HG03060 (cell line): ENCODE measurements at regions not wholly inside any gene's neighbourhood (a gene's known extent, or its start where the extent isn't known, plus 50 kb on each side); places are given as distances from the start of the nearest gene placed in this dataset.
"Not testable (repeated sequence)": the region's sequence is repeated elsewhere in the genome, so short reads cannot be mapped to it uniquely, and the experiment has no call there.

Experiments
- ATAC-seq: cut with Tn5 transposase; IDR thresholded peaks from one replicate; pipeline ENCODE4 v1.9.1; 2021; ENCODE audit warnings: low read depth, moderate number of reproducible peaks; ENCODE audit not compliant: unreplicated experiment

DNA sequence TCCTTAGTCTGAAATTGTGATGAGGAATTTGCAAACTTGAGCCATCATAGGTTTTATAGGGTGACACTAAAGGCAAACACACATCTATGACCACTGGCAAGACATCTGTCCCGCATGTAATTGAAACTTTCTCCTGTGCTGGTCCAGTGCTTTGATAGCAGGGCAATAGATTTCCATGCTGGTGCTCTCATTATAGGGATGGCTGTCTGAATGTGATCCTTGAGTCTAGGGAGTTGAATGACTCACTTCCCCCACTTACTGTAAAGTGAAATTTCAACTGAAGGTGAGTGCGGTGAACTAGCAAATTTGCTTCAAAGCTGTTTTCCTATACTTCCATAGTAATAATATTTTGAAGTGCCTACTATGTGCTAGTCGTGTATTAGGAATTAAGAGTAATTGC, 1630.0 kb downstream of the STIM2 start:
- no peak for ATAC-seq

DNA sequence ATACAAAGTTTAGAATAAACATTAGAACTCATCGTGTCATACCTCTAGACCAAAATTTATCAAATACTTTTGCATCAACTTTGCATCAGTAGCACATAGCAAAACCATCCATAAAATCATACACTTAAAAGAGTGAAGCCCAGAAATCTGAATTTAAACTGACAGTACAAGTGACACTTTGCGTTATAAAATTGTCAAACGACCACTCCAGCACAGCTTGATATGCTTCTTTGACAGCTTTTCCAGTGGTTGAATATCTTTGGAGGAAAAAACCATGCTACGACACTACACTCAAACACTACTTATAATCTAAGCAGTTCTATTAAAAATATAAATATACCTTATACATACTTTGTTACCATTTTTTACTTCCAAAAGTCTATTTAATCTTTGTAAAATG, 1644.4 kb downstream of the STIM2 start:
- ATAC-seq = no peak

DNA sequence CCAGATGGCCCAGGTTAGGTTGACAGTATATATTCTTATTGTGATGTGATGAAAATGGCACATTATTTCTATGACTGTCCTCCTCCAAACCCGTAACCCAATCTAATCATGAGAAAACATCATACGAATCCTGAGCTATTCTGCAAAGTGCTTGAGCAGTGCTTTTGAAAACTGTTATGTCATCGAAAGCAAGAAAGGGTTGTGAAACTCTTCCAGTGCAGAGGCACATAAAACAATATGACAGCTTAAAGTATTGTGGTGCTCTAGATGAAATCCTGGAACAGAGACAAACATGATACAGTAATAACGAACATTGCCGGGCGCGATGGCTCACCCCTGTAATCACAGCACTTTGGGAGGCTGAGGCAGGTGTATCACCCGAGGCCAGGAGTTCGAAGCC, 1648.0 kb downstream of the STIM2 start:
- ATAC-seq = no peak

DNA sequence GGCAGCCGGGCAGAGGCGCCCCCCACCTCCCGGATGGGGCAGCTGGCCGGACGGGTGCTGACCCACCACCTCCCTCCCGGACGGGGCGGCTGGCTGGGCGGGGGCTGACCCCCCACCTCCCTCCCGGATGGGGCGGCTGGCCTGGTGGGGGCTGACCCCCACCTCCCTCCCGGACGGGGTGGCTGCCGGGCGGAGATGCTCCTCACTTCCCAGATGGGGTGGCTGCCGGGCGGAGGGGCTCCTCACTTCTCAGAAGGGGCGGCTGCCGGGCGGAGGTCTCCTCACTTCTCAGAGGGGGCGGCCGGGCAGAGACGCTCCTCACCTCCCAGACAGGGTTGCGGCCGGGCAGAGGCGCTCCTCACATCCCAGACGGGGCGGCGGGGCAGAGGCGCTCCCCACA, 1654.1 kb downstream of the STIM2 start:
- not testable (repeated sequence) for ATAC-seq

DNA sequence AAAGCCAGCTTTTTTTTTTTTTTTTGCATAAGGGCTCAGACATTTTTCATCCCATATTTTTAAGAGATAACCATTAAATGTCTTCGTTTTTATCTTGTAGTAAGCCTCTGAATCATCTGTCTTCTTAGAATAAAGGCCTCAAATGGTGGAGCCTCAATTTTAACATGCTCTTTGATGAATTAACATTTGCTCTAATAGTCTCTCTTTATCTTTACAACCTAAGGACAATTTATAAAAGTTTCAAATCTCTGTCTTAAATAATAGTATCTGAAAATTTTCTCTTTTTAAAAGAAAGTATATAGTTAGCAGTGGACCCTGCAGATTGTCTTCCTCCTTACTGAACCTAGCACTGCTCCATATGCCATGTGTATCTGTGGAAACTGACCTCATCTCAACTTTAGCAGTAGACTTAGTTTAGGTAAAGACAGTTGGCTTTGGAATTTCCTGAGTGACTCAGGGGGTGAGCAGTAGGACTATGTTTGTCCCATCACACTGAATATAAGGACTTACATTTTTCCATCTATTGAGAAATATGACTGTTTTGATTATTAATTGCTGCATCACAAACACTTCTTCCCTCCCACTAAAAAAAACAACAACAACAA, 1658.0 kb downstream of the STIM2 start:
- no peak for ATAC-seq

DNA sequence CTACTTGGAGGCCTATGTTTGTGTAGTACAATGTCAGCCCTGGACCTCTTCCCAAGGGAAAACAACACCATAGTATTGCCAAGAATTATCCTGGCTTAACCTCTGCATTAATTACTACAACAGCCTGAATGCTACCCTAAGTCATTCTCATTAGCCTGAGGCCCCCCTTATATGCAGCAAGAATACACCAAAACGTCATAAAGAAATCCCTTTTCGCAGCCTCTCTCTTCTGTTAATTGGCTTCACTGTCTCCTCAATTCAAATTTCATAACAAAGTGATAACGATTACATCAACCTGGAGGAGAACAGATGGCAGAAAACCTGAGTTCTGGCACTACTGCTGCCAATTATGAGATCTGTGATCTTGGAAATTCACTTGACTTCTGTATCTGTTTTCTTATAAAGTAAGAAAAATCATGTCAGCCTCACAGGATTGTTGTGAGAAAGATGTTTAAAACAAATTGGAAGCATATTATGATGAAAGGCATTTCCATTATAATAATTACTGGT, 1663.1 kb downstream of the STIM2 start:
- no peak for ATAC-seq

DNA sequence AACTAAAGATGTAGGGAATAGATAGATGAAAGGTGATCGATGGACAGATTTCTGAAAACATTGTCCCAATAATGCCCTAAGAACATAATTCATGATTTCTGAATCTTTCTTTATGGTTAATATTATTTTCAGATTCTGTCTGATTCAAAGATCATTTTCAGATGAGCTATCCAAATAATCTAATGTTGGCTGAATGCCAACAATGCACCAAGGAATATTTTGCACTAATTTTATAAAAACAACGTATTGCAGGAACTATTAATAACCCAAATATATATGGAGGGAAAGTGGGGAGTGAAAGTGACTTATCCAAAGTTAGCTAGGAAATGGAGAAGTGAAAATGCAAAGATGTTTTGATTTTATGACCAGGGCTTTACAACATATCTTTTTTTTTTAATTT, 1675.5 kb downstream of the STIM2 start:
- ATAC-seq = no peak

DNA sequence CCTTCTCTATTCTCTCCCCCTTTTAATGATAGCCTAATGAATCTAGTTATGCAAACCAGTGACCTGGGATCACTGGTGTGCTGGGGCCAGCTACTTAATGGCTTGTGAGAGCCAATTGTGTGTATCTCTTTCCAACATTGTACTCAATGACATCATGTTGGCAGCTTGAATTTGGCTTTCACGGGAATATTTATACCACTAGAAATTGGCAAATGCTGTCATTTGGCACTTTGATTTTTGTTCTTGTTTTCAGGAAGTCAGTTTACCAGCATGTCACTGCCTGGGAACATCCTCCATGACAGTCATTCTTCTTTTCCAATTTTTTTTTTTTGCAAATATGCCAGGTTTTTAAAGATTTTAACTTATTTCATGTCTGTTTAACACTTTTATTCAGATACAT, 1685.3 kb downstream of the STIM2 start:
- no peak for ATAC-seq

DNA sequence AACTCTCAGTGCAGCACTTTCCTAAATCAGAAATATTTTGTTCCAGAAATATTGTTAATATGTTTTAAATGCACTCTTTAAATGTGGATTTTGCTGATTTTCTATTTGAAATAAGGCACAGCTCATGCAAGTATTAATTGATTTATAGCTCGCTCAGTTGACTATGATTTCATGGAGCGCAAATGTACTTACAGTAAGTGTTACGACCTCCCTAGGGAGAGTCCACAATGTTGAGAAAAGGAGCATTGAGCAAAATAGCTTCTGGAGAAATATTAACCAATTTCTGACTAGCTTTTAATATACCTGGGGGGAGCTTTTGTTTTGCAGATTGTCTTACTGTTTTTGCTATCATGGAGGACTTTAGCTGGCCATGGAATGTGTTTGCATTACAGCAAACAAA, 1687.5 kb downstream of the STIM2 start:
- no peak for ATAC-seq

DNA sequence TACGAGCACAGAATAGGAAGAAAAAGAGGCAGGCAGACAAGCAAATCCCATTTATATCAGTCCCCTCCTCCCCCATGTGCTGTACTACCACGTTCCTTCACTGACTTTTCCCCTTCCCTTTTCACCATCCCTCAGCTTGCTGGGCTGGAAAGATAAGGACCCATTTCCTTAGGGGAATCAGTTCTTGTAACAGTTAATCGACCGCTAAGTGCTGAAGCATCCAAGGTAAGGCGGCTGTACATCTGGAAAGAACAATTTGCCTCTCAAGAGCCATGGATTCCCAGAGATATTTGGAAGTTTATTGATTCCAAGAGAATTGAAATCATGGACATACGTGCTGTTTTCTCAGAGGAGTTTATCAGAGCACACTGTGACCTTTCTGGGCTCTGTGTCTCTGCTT, 1688.0 kb downstream of the STIM2 start:
- ATAC-seq = no peak

DNA sequence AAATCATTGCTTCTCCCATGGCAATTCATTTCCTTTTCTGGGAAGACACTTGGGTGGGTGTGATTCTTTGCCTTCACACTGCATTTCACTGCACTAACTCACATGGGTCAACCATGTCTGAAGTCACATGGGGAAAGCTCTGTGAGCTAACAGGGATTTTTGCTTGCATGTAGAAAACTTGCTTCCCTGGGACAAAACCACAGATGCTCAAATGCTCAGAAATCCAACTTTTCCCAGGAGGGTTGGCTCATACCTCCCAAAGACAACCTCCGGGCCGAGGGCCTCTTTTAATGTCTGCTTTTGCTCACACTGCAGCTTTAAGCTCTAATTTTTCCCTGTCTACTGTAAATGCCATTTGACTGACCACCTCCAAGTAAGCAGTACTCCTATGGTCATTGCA, 1695.2 kb downstream of the STIM2 start:
- no peak for ATAC-seq

DNA sequence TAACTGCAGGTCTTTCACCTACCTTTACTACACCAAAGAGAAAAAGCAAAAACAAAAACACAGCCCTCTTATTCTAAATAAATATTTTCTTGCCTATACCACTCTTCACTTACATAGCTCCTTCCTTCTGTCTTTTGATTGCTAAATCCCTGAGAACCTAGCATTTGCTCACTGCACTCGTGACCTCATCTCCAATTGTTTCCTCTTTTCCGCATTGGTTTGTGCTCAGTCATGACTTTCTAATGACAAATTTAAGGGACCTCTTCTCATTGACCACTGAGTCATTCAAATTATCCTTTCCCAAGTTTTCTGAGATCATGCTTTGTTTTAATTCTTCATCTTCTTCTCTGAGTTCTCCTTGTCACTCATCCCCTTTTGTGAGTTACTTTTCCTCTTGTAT, 1697.1 kb downstream of the STIM2 start:
- no peak for ATAC-seq

DNA sequence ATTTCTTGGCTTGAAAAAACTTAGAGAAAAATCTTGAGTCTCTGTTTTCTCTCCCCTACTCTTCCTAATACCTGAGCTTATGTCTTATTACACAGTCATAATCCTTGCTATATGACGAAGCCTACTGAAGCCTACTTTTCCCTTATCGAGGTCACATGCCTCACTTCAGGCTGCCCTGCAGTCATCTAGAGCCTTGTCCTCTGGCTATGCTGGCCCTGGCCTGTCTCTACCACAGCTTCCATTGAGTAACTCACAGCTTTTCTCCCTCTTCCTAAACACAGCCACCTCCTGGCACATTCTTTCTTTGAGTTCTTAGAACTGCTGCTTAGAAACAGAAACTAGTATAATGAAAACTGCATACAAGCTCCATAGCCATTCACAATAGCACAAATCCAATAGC, 1698.3 kb downstream of the STIM2 start:
- ATAC-seq = no peak

DNA sequence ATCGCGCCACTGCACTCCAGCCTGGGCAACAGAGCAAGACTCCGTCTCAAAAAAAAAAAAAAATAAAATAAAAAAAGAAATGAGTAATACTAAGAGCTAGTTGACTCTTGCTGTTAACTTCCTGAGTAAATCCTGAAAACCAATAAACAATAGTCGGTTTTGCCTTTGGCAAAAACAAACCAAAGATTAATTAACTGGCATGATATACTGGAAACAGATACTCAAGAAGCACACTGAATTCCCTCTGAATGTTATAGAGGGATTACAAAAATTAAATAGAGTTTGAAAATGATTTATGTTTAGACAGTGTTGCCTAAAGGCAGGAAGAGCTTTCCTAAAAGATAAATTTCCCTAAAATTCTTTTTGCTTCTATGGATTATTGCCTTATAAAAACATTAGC, 1702.3 kb downstream of the STIM2 start:
- no peak for ATAC-seq

DNA sequence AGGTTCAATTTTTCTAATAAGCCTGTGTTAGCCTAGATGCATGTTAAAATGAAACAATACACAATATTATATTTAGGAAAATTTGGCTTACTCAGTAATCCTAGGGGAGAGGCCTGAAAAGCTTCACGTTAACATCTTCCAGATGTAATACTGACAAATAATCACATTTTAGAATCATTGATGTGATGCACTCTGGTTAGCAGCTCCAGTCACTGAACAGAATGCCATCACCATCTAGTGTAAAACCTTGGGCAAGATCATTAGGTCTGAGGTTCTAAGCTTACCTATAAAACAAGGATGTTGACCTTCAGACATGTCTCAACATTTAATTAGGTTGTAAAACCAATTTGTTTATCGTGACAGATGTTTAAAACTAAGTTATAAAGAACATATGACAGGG, 1704.8 kb downstream of the STIM2 start:
- no peak for ATAC-seq

DNA sequence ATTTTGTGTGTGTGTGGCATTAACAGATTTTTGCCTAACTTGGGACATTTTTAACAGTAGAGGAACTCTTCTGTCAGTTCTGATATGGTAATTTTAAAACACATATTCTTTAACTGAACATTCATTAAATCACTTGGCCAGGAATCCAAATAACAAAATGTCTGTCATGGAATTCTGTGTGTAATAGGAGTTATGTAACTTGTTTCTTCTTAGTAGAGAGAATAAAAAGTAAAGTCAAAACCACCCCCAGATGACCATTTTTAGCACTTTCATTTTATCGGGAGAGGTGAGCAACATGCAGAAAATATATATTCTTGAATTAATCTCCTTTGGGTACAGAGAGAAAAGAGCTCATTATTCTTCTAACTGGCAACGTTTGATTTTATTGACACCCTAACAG, 1740.3 kb downstream of the STIM2 start:
- no peak for ATAC-seq

DNA sequence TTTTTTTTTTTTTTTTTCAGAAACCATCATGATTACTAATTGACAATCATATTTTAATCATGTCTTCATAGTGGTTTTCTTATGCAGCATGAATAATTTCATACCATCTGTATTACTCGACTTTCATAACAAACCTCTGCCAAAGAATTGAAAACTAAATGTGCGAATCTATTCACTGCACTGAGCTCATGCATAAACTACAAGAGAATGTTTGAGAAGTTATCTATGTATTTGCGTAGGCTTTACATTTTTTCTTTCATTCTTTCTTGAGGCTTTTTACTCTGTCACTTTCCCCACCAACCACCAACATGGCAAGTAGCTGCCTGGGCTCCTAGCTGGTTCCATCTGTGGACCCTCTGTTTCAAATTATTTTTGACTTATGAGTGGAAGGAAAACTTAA, 1761.0 kb downstream of the STIM2 start:
- no peak for ATAC-seq

DNA sequence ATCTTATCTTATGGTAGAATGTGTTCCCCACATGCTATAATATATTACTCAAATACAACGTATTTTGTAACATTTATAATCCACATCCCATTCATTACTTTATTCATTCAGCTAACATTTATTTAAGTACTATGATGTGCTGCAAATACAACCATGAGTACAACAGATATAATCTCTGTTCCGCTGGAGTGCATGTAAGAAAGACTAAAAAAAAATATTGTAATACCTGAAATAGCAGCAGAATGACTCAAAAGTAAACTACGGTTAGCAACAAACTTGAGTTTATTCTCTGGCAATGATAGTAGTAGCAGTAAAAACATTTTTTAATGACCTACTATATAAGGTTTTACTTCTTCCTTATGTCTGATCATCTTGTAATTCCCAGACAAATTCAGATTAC, 1776.3 kb downstream of the STIM2 start:
- ATAC-seq = no peak

DNA sequence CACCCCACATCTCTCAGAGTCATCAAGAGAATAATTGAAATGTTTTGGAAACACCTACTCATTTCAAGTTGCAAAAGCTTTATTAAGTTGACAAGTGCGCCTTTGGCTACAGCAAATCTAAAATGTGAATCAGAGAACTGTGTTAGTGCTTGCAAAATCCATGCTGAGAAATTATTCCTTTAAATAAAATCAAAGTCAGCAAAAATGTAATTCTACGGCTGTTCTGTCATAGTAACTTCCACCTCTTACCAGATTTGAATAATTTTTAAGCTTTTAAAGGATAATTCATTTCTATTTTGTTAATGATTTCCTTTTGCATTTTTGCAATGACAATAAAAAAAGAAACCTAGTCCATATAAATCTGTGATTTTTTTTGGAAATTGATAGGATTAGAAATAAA, 1779.1 kb downstream of the STIM2 start:
- no peak for ATAC-seq

DNA sequence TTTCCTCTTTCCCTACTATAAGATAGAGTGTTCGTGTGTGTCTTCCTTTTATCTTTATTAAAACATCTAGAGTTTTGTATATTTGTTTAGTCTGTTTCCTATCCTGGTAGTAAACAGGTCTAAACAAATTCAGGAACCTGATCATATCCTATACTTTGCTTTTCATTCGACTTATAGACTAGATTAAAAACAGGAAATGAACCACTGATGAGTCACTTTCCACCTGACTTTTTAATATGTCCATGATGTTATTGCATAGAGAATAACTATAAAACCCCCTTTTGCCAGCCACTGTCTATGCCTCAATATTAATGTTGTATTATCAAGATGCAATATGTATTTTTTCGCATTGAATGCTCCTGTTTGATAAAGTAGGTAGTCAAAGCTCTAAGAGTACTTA, 1794.0 kb downstream of the STIM2 start:
- no peak for ATAC-seq

DNA sequence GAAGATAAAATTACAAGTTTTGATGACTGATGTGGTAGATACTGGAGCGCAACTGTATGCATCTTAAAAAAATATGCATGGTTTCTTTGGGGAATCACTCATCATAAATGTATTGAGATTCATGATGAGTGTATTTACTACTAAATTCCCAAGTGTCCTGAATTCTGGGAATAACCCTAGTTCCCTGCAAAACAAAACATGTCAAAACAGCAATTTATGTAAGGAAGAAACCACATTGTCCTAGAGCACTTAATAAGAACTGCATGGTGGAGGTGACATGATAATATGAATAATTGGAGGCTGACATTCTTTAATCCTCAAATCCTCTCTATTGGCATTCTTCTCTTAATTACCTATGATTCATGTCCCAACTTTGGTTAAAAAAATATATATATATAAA, 1804.7 kb downstream of the STIM2 start:
- ATAC-seq = no peak

DNA sequence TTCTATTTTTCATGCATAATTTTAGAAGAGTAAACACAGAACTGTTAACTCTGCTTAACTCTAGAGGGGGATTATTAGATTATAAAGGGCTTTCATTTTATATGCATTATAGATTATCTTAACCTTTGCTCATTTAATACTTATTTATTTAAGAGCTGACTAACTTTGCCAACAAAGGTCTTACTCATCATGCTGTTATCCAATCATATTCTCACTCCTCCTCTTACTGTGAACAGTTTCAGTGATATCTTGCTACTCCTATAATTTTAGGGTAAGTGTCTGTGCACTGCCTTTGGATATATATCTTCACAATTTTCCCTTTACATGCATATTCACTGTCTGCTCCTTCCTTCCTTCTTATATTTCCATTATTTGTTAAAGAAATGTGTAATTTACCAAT, 1814.9 kb downstream of the STIM2 start:
- ATAC-seq = no peak

DNA sequence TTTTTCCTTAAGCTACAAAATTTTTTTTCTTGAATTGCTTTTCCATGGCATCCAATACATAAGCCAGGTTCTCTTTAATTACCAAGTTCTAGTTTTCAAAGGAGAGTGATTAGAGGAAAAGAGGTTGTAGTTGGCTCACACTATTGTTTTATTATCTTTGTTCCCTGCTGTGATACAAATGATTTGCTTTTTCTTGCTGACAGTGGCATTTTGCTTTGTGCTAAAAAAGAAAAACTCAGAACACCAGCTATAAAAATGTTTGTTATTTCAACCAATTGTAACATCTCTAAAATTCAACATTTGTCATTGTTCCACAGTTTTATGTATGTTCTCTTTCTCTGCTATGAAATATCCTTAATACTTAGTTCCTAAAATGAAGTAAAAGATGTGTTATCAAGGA, 1817.2 kb downstream of the STIM2 start:
- no peak for ATAC-seq
